WTC11 (cell line): ENCODE measurements at regions not wholly inside any gene's neighbourhood (a gene's known extent, or its start where the extent isn't known, plus 50 kb on each side); places are given as distances from the start of the nearest gene placed in this dataset.

ENCODE experiments used
- ATAC-seq: fragments of 200-7000 bp; cut with Tn5 transposase; 2 replicates; pipeline ENCODE4 v1.10.0; 2021; ENCODE audit warnings: mild to moderate bottlenecking, moderate library complexity
- CTCF ChIA-PET: fragments of 300-600 bp; sonication (Branson Sonifier 250); formaldehyde crosslinking; loops from one replicate; lab custom pipeline; 2021; ENCODE audit warnings: antibody characterized with exemption; lab: Charles Lee
- POLR2A ChIA-PET: fragments of 350-600 bp; sonication (Branson Sonifier 250); formaldehyde crosslinking; loops from one replicate; lab custom pipeline; 2021; ENCODE audit warnings: antibody characterized with exemption; lab: Charles Lee
- DNase-seq: peaks from one replicate; pipeline ENCODE4 v3.0.0; 2021; ENCODE audit warnings: low spot score
- H3K27ac Mint-ChIP-seq: 2 replicates; pipeline ENCODE4 v1.8.0; 2021; ENCODE audit warnings: mixed read lengths
- H3K27me3 Mint-ChIP-seq: 2 replicates; pipeline ENCODE4 v1.8.0; 2021; ENCODE audit warnings: low read depth, mild to moderate bottlenecking, moderate library complexity, mixed read lengths
- H3K36me3 Mint-ChIP-seq: 2 replicates; pipeline ENCODE4 v1.8.0; 2021; ENCODE audit warnings: mixed read lengths
- H3K4me1 Mint-ChIP-seq: 2 replicates; pipeline ENCODE4 v1.8.0; 2022; ENCODE audit warnings: mixed read lengths
- H3K4me3 Mint-ChIP-seq: 2 replicates; pipeline ENCODE4 v1.8.0; 2021; ENCODE audit warnings: mild to moderate bottlenecking, moderate library complexity, mixed read lengths
- H3K9me3 Mint-ChIP-seq: 2 replicates; pipeline ENCODE4 v1.8.0; 2021; ENCODE audit warnings: mixed read lengths
- CBFB ChIP-seq: sonication (generic); formaldehyde crosslinking; IDR thresholded peaks from 2 replicates; pipeline ENCODE4 v1.8.1; 2022; ENCODE audit warnings: mild to moderate bottlenecking, low read depth, missing genetic modification reagents
- E2F5 ChIP-seq: sonication (generic); formaldehyde crosslinking; IDR thresholded peaks from 2 replicates; pipeline ENCODE4 v1.8.1; 2022; ENCODE audit warnings: mild to moderate bottlenecking, moderate library complexity, missing genetic modification reagents
- ELF4 ChIP-seq: sonication (generic); formaldehyde crosslinking; IDR thresholded peaks from 2 replicates; pipeline ENCODE4 v1.8.1; 2022; ENCODE audit warnings: low read depth, mild to moderate bottlenecking, moderate library complexity, missing genetic modification reagents
- ESRRA ChIP-seq: sonication (generic); formaldehyde crosslinking; IDR thresholded peaks from 2 replicates; pipeline ENCODE4 v1.8.1; 2022; ENCODE audit warnings: mild to moderate bottlenecking, missing genetic modification reagents, borderline replicate concordance
- FOXK1 ChIP-seq: sonication (generic); formaldehyde crosslinking; IDR thresholded peaks from 2 replicates; pipeline ENCODE4 v1.8.0; 2022; ENCODE audit warnings: mild to moderate bottlenecking, moderate library complexity, missing genetic modification reagents
- FOXP4 ChIP-seq: sonication (generic); formaldehyde crosslinking; IDR thresholded peaks from 2 replicates; pipeline ENCODE4 v1.8.0; 2022; ENCODE audit warnings: mild to moderate bottlenecking, missing genetic modification reagents
- GTF2I ChIP-seq: fragments of 250-450 bp; sonication (Bioruptor Pico); conservative IDR thresholded peaks from 2 replicates; pipeline ENCODE4 v1.4.0; 2021; ENCODE audit warnings: mild to moderate bottlenecking
- MAX ChIP-seq: sonication (generic); formaldehyde crosslinking; IDR thresholded peaks from 2 replicates; pipeline ENCODE4 v1.8.0; 2022; ENCODE audit warnings: mild to moderate bottlenecking, missing genetic modification reagents
- NFATC4 ChIP-seq: fragments of 250-450 bp; sonication (Bioruptor Pico); IDR thresholded peaks from 2 replicates; pipeline ENCODE4 v1.9.0; 2021; ENCODE audit warnings: mild to moderate bottlenecking
- NR1H2 ChIP-seq: sonication (generic); formaldehyde crosslinking; IDR thresholded peaks from 2 replicates; pipeline ENCODE4 v1.9.0; 2021; ENCODE audit warnings: mild to moderate bottlenecking, moderate library complexity, missing genetic modification reagents
- NR3C1 ChIP-seq: sonication (generic); formaldehyde crosslinking; conservative IDR thresholded peaks from 2 replicates; pipeline ENCODE4 v1.8.1; 2023; ENCODE audit warnings: low read depth, mild to moderate bottlenecking, missing genetic modification reagents
- PREB ChIP-seq: sonication (generic); formaldehyde crosslinking; IDR thresholded peaks from 2 replicates; pipeline ENCODE4 v1.8.1; 2022; ENCODE audit warnings: mild to moderate bottlenecking, missing genetic modification reagents, moderate library complexity, borderline replicate concordance
- SMAD3 ChIP-seq: sonication (generic); formaldehyde crosslinking; IDR thresholded peaks from 2 replicates; pipeline ENCODE4 v1.8.0; 2022; ENCODE audit warnings: missing genetic modification reagents, mild to moderate bottlenecking, borderline replicate concordance
- SP1 ChIP-seq: sonication (generic); formaldehyde crosslinking; conservative IDR thresholded peaks from 2 replicates; pipeline ENCODE4 v1.8.1; 2022; ENCODE audit warnings: missing genetic modification reagents
- TCF7 ChIP-seq: sonication (generic); formaldehyde crosslinking; IDR thresholded peaks from 2 replicates; pipeline ENCODE4 v1.8.0; 2022; ENCODE audit warnings: mild to moderate bottlenecking, low read depth, missing genetic modification reagents, moderate library complexity
- USF1 ChIP-seq: sonication (generic); formaldehyde crosslinking; IDR thresholded peaks from 2 replicates; pipeline ENCODE4 v1.8.0; 2022; ENCODE audit warnings: mild to moderate bottlenecking, missing genetic modification reagents
- ZMAT4 ChIP-seq: fragments of 250-450 bp; sonication (Bioruptor Pico); IDR thresholded peaks from 2 replicates; pipeline ENCODE4 v1.9.0; 2021; ENCODE audit warnings: mild to moderate bottlenecking
- ZNF263 ChIP-seq: sonication (generic); formaldehyde crosslinking; IDR thresholded peaks from 2 replicates; pipeline ENCODE4 v1.8.1; 2022; ENCODE audit warnings: low read depth, mild to moderate bottlenecking, moderate library complexity, missing genetic modification reagents
- ZNF423 ChIP-seq: fragments of 250-450 bp; sonication (Bioruptor Pico); IDR thresholded peaks from 2 replicates; pipeline ENCODE4 v2.1.2; 2022; ENCODE audit warnings: mild to moderate bottlenecking, moderate library complexity
- ZNF532 ChIP-seq: fragments of 250-450 bp; sonication (Bioruptor Pico); IDR thresholded peaks from 2 replicates; pipeline ENCODE4 v1.9.0; 2021; ENCODE audit warnings: mild to moderate bottlenecking, borderline replicate concordance

- TF ChIP-seq USF1 (no peak), NR1H2 (CRISPR knock-in tag) (no peak), TCF7 (CRISPR knock-in tag) (no peak)
These were observed 75.0 kb upstream of the CCDC60 start (continued) for GRCh38 chr12:119259484-119259883.

- H3K4me3 Mint-ChIP-seq = no peak overlapping the region
- peaks cover 20% of the 10 kb centered on the region for H3K4me1 Mint-ChIP-seq
- TF ChIP-seq NR3C1 (CRISPR knock-in tag) (no peak), GTF2I (peak; percentile 83)
- DNase-seq = no peak
- ATAC-seq = no peak
- POLR2A ChIA-PET = interaction anchor here (0.6 kb wide), 1 partner anchor 265 kb away, joined by 9 read pairs; no protein-coding TSS in a partner anchor
- H3K9me3 Mint-ChIP-seq = peaks cover 37% of the 10 kb centered on the region
- CTCF ChIA-PET = interaction anchor here (0.7 to 1.5 kb wide), 3 partner anchors 12 to 150 kb away, joined by 3 to 8 read pairs (median 3); no protein-coding TSS in a partner anchor
- peaks cover 2% of the 10 kb centered on the region; the same call in 1 of the 2 replicates for H3K27me3 Mint-ChIP-seq
- H3K36me3 Mint-ChIP-seq = peaks cover 22% of the 10 kb centered on the region
- H3K27ac Mint-ChIP-seq = no peak overlapping the region
These were observed 72.1 kb upstream of the CCDC60 start for GRCh38 chr12:119262388-119262787.

- Mint-ChIP-seq H3K36me3 (peaks cover 30% of the 10 kb centered on the region), H3K4me3 (no peak overlapping the region), H3K9me3 (peaks cover 48% of the 10 kb centered on the region), H3K27me3 (peaks cover 7% of the 10 kb centered on the region; the same call in 1 of the 2 replicates), H3K27ac (no peak overlapping the region), H3K4me1 (peaks cover 20% of the 10 kb centered on the region)
- DNase-seq (no peak), ATAC-seq (no peak)
- ChIA-PET CTCF (interaction anchor here (0.6 to 1.5 kb wide), 4 partner anchors 11 to 181 kb away, joined by 3 to 8 read pairs (median 4); no protein-coding TSS in a partner anchor), POLR2A (no interaction called here)
- no peak for TF ChIP-seq NR3C1 (CRISPR knock-in tag)
- no peak for TF ChIP-seq SMAD3 (CRISPR knock-in tag)
- no peak for TF ChIP-seq NR1H2 (CRISPR knock-in tag)
- TF ChIP-seq ZNF423 (CRISPR knock-in tag) = no peak
- TF ChIP-seq ZNF532 = no peak
- TF ChIP-seq CBFB (CRISPR knock-in tag) = no peak
- no peak for TF ChIP-seq FOXP4 (CRISPR knock-in tag)
- TF ChIP-seq SP1 = no peak
- no peak for TF ChIP-seq E2F5 (CRISPR knock-in tag)
- no peak for TF ChIP-seq FOXK1 (CRISPR knock-in tag)
- TF ChIP-seq ESRRA = no peak
- no peak for TF ChIP-seq PREB (CRISPR knock-in tag)
- no peak for TF ChIP-seq MAX (CRISPR knock-in tag)
- no peak for TF ChIP-seq USF1
- no peak for TF ChIP-seq ELF4 (CRISPR knock-in tag)
- TF ChIP-seq ZNF263 (CRISPR knock-in tag) = no peak
- TF ChIP-seq NFATC4 (CRISPR knock-in tag) = no peak
- no peak for TF ChIP-seq ZMAT4
These were observed 71.1 kb upstream of the CCDC60 start for GRCh38 chr12:119263466-119263865.
